Nephron progenitor cell (in vitro differentiated cells): ENCODE measurements at regions not wholly inside any gene's neighbourhood (a gene's known extent, or its start where the extent isn't known, plus 50 kb on each side); places are given as distances from the start of the nearest gene placed in this dataset.
A peak's percentile ranks its signal among the peaks of the same experiment; 100 is the strongest.

Experiments used
- DNase-seq: peaks from one replicate; pipeline ENCODE4 v3.0.0; 2021
- H3K27ac Mint-ChIP-seq: 2 replicates; pipeline ENCODE4 v1.8.0; 2021; ENCODE audit warnings: mild to moderate bottlenecking, moderate library complexity, mixed read lengths
- H3K27me3 Mint-ChIP-seq: 2 replicates; pipeline ENCODE4 v1.8.0; 2021; ENCODE audit warnings: mild to moderate bottlenecking, low read depth, mixed read lengths; ENCODE audit not compliant: poor library complexity
- H3K36me3 Mint-ChIP-seq: 2 replicates; pipeline ENCODE4 v1.8.0; 2021; ENCODE audit warnings: low read depth, mixed read lengths
- H3K4me1 Mint-ChIP-seq: 2 replicates; pipeline ENCODE4 v1.8.0; 2021; ENCODE audit warnings: mixed read lengths
- H3K4me3 Mint-ChIP-seq: 2 replicates; pipeline ENCODE4 v1.8.0; 2021; ENCODE audit warnings: mild to moderate bottlenecking, moderate library complexity, mixed read lengths
- H3K9me3 Mint-ChIP-seq: 2 replicates; pipeline ENCODE4 v1.8.0; 2021; ENCODE audit warnings: mild to moderate bottlenecking, moderate library complexity, mixed read lengths
- CTCF ChIP-seq: fragments of 200-600 bp; sonication (generic); IDR thresholded peaks from 2 replicates; pipeline ENCODE4 v1.5.0; 2021; ENCODE audit warnings: antibody characterized with exemption

- peaks cover 12% of the 10 kb centered on the region for H3K27me3 Mint-ChIP-seq
- no peak for DNase-seq
- H3K9me3 Mint-ChIP-seq, result no peaks in the 10 kb centered on the region
- H3K36me3 Mint-ChIP-seq, result no peaks in the 10 kb centered on the region
- peaks cover 31% of the 10 kb centered on the region for H3K4me1 Mint-ChIP-seq
- no peak overlapping the region for H3K27ac Mint-ChIP-seq
- TF ChIP-seq CTCF, result no peak
- H3K4me3 Mint-ChIP-seq, result no peak overlapping the region
These were observed 79.2 kb upstream of the BACH2 start for GRCh38 chr6:90375681-90376439.

- DNase-seq, result no peak
- Mint-ChIP-seq H3K27ac (no peak overlapping the region), H3K36me3 (no peaks in the 10 kb centered on the region), H3K27me3 (peaks cover 12% of the 10 kb centered on the region), H3K4me1 (peaks cover 37% of the 10 kb centered on the region), H3K9me3 (peaks cover 1% of the 10 kb centered on the region), H3K4me3 (no peak overlapping the region)
- TF ChIP-seq CTCF, result no peak
These were observed 77.6 kb upstream of the BACH2 start for GRCh38 chr6:90374201-90374600.

GRCh38 chr6:90372885-90373284, 76.2 kb upstream of the BACH2 start:
- no peak overlapping the region for H3K27ac Mint-ChIP-seq
- no peak for DNase-seq
- no peak for TF ChIP-seq CTCF
- peaks cover 44% of the 10 kb centered on the region for H3K4me1 Mint-ChIP-seq
- no peak overlapping the region for H3K4me3 Mint-ChIP-seq
- H3K36me3 Mint-ChIP-seq, result no peaks in the 10 kb centered on the region
- peaks cover 9% of the 10 kb centered on the region for H3K27me3 Mint-ChIP-seq
- peaks cover 11% of the 10 kb centered on the region for H3K9me3 Mint-ChIP-seq

- no peak overlapping the region for H3K4me3 Mint-ChIP-seq
- TF ChIP-seq CTCF, result no peak
- no peak for DNase-seq
- peak overlapping the region; percentile 23 for H3K27ac Mint-ChIP-seq
- peaks cover 6% of the 10 kb centered on the region for H3K27me3 Mint-ChIP-seq
- H3K36me3 Mint-ChIP-seq, result no peaks in the 10 kb centered on the region
- peaks cover 44% of the 10 kb centered on the region for H3K4me1 Mint-ChIP-seq
- H3K9me3 Mint-ChIP-seq, result peaks cover 15% of the 10 kb centered on the region
These were observed 75.8 kb upstream of the BACH2 start for GRCh38 chr6:90372450-90372849.

GRCh38 chr6:90370493-90370959, 73.9 kb upstream of the BACH2 start:
- Mint-ChIP-seq H3K36me3 (no peaks in the 10 kb centered on the region), H3K27me3 (peaks cover 6% of the 10 kb centered on the region), H3K27ac (no peak overlapping the region), H3K4me1 (peaks cover 37% of the 10 kb centered on the region), H3K4me3 (no peak overlapping the region), H3K9me3 (peaks cover 15% of the 10 kb centered on the region)
- DNase-seq, result no peak
- no peak for TF ChIP-seq CTCF

- peaks cover 6% of the 10 kb centered on the region for H3K27me3 Mint-ChIP-seq
- DNase-seq, result no peak
- peaks cover 39% of the 10 kb centered on the region for H3K4me1 Mint-ChIP-seq
- no peak for TF ChIP-seq CTCF
- H3K36me3 Mint-ChIP-seq, result no peaks in the 10 kb centered on the region
- H3K4me3 Mint-ChIP-seq, result no peak overlapping the region
- H3K27ac Mint-ChIP-seq, result no peak overlapping the region
- H3K9me3 Mint-ChIP-seq, result peaks cover 15% of the 10 kb centered on the region
These were observed 73.0 kb upstream of the BACH2 start for GRCh38 chr6:90369651-90370050.
